Cardiac septum (tissue), 1 donor: ENCODE measurements at regions not wholly inside any gene's neighbourhood (a gene's known extent, or its start where the extent isn't known, plus 50 kb on each side); places are given as distances from the start of the nearest gene placed in this dataset.
"Not testable (repeated sequence)": the region's sequence is repeated elsewhere in the genome, so short reads cannot be mapped to it uniquely, and the experiment has no call there.

Experiments used
- DNase-seq: peaks from one replicate; pipeline ENCODE4 v3.0.0-alpha.2; 2020; ENCODE audit warnings: low spot score
- intact Hi-C: fragments of 100-400 bp; cut with DNase I; formaldehyde crosslinking; loops from one replicate; pipeline ENCODE4 v1.14.0; 2022
- donor health status: DM: no; HTN: no; CAD: no.

DNA sequence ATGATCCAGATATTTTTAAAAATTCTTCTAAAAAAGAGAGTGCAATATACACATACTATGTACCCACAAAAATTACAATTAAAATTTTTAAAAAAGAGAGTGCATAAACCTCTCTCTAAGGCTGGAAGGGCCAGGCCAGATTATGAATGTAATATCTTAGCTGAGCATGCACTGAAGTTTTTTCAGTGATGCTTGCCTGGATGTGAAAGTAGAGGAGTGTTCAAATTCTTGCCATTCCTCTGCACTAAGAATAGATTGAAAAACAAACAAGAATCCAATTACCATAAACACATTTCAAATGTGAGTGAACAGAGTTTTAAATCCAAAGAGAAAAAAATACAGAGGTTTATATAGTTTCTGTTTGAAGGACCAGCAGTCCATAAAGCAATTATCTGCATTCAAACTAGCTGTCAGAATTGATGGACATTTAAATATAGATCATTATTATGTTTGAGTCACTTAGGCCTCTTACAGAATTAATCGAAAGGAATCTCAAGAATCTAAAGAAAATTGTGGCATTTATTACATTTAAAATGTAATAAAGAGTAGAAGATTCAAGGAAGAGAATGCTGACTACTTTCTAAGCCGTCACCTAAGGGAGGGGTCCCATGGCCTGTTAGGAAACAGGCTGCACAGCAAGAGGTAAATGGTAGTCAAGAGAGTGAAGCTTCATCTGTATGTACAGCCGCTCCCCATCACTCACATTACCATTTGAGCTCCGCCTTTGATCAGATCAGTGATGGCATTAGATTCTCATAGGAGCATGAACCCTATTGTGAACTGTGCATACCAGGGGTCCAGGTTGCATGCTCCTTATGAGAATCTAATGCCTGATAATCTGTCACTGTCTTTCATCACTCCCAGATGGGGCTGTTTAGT is 159.3 kb upstream of the MDFIC2 start:
- intact Hi-C loops, result no loop called here
- no peak for DNase-seq

DNA sequence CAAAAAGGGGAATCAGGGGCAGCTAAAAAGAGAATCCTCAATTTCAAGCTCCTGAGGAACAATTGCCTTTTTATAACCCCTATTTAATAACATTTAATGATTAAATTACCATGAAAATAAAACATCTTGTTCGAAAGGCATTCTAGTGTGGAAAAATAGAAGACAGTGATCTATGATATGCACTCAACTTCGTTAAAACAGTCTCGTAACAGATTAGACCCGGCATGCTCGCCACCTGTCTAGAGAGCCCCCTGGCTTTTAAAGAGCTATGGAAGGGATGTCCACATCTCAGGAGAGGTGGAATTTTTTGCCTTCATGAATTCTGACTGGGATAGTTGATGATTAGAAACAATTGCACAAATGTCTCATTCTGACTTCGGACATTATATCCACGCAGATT is 153.7 kb upstream of the MDFIC2 start:
- no peak for DNase-seq
- intact Hi-C loops, result no loop called here

DNA sequence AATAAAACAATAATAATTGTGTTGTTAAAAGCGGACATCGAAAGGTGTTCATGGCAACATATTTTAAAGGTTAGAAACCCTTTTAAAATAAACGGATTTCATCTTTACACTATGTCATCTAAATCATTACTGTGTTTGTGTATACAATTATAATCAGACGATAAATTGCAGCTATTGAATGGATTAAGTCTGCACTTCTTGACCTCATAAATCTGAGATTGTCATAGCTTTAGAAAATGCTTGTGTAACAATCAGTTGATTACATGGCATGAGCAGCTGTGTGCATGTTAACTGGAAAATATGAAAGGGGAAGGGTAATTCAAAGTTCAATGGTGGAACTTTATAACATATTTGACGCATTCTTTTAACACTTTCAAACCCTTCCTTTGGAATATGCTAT is 152.4 kb upstream of the MDFIC2 start:
- intact Hi-C loops, result no loop called here
- DNase-seq, result no peak

DNA sequence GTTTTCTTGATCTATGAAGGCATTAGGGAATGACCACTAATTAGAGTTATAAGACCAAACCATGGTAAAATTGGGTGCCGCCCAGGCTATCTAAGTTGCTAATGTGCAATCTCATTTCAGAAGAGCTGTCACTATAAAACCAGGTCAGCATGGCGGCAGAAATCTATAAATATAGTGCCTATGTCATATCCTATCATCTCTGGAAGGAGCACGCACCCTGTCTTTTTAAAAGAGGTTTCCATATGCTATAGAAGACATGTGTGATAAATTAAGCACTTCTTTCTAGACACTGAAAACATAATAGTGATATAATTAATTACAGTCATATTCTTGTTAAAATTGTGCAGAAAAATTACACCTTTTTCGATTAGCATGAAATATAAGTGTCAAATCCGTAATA is 152.0 kb upstream of the MDFIC2 start:
- intact Hi-C loops, result no loop called here
- DNase-seq, result no peak

DNA sequence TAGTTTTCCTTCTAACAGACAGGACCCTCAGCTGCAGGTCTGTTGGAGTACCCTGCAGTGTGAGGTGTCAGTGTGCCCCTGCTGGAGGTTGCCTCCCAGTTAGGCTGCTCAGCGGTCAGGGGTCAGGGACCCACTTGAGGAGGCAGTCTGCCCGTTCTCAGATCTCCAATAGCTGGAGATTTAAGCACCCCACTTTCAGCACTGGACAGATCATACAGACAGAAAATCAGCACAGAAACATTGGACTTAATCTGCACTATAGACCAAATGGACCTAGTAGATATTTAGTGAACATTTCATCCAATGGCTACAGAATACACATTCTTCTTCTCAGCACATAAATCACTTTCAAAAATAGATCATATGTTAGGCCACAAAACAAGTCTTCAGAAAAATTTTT is 137.8 kb upstream of the MDFIC2 start:
- intact Hi-C loops, DNase-seq: not testable (repeated sequence)

DNA sequence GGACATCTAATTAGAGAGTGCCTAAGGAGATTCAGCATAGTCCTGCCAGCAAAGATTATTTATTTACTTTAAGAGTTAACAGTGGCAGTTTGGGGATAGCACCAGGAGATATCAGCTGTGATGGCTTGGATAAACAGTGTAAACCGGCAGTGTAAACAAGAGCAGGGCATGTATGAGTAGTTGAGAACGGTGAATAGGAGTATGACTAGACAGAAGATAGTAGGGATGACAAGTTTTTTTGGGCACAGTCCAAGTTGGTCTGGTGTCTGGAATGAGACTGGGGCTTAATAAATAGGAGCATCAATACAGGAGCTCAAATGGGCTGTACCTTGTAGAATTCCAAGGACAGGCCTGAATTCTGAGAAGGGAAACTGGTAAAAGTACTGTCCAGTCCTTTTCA is 123.0 kb upstream of the MDFIC2 start:
- intact Hi-C loops, DNase-seq: not testable (repeated sequence)

DNA sequence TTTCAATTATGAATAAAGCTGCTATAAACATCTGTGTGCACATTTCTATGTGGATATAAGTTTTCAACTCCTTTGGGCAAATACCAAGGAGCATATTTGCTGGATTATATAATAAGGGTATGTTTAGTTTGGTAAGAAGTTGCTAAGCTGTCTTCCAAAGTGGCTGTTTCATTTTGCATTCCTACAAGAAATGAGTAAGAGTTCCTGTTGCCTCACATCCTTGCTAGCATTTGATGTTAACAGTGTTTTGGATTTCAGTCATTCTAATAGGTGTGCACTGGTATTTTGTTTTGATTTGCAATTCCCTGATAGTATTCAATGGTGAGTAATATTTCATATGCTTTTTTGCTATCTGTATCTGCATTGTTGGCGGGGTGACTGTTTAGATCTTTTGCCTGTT is 120.7 kb upstream of the MDFIC2 start:
- DNase-seq, result no peak
- intact Hi-C loops, result no loop called here

DNA sequence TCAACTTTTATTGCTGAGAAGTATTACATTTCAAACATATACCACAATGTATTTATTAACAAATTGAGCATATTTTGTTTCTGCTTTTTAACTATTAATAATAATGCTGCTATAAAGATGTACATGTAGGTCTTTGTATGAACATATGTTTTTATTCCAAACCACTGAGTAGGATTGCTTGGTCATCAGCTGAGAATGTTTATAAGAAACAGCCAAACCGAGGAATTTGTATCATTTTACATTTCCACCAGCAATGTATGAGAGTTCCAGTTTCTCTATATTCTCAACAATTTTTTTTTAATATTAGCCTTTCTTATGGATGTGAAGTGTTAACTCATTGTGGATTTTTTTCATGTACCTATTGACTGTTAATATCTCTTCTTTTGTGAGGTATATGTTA is 119.5 kb upstream of the MDFIC2 start:
- intact Hi-C loops, result no loop called here
- DNase-seq, result no peak

DNA sequence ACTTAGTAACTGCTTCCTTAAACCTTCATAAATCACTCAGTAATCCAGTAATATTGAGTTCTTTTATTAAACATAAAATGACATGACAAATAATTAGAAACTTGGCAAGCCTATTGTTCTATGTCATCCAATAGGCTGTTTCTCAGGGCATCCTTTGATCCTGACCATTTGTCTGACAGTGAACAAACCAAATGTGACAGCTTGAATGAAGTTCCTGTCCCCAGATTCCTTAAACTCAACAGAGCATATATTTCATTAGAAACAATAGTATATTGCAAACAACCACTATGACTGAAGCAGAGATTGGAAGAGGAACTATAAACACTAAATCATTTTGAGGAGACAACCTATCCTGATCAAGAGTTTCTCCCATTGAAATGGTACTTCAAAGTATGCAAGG is 113.6 kb upstream of the MDFIC2 start:
- DNase-seq, result no peak
- intact Hi-C loops, result no loop called here

DNA sequence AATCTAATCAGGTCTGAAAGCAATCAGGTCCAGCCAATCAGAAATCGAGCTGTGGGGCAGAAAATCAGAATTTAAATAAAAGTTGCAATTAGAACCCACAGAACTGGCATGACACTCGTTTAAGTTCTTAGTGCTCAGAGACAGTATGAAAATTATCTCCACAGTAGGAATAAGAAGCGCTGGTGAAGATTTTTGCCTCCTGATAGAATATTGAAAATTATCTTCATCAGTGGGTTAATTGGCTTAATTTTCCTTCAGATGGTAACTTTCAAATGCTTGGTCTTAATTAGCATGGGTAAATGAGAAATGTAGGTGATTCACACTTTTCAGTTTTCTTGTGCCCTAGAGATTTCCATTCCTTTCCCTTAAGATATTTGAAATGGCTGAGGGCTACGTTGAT is 109.1 kb upstream of the MDFIC2 start:
- intact Hi-C loops, result no loop called here
- DNase-seq, result no peak

DNA sequence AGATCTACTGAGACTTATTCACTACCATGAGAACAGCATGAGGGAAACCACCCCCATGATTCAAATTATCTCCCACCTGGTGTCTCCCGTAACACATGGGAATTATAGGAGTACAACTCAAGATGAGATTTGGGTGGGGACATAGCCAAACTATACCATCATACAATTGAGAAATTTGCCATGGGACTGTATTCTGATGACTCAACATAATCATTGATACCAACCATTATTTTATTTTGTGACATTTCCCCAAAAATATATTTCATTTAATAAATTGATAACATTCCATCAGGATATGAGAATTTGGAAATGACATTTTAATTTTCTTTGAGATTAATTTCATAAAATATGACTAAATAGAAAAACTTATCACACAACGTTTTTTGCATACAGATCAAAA is 96.6 kb upstream of the MDFIC2 start:
- no peak for DNase-seq
- intact Hi-C loops, result no loop called here

DNA sequence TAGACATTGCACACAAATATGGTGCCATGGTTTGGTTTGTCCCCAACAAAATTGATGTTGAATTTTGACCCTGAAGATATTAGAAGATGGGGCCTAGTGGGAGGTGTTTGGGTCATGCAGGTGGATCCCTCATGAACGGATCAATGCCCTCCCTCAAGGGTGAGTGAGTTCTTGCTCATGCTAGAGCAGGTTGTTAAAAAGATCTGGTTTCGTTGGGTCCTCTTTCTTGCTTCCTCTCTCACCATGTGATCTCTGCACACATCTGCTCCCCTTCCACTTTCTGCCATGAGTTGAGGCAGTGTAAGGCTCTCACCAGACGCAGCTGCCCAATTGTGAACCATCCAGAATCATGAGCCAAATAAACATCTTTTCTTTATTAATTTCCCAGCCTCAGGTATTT is 87.8 kb upstream of the MDFIC2 start:
- DNase-seq, result no peak

DNA sequence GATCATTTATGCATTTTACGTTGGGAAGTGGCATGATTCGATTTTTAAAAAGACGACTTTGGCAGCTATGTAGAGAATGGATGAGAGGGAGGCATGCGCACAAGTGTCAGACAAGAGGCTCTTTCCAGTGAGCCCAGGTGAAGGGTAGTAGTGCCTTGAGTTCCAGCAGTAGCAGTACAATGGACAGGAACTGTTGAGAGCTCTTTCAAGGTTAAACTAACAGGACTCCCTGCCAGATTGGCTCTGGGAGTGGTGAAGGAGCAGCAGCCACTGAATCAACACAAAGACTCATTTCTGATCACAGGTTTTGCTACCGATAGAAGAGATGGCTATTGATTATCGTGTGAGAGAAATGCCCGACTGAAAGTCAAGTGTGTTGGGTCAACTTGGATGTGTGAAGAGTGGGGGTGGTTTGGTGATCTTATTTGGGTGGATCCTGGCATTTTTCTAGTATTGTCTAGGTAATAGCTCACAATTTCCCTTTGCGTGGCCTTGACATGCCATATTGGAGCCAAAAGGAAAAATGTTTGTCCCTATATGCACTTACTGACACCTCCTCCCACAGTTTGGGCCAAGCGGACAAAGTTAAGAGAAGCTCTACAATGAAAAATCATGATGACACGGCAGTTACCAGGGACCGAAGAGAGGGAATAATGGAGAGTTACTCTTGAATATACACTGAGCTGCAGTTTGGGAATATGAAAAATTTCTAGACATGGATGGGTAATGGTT is 81.6 kb upstream of the MDFIC2 start:
- intact Hi-C loops, result no loop called here
- no peak for DNase-seq

More for the DNA sequence above, 87.8 kb upstream of the MDFIC2 start:
- intact Hi-C loops, result no loop called here

DNA sequence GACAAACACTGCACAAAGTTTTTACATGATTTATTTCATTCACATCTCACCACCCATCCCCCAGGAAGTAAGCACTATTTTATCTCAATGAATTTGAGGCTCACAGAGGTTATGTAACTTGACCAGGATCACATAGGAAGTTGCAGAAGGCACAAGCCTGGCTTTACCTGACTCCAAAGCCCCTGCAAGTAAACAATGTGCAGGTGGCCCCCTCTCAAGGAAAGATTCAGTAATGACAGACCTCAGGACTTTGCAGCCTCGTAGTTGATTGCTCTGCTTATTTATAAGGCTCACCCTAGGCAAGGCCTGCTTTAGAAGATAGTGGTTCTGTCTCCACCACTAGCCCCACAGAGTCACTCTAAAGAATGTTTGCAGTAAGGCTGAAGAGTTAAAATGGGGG is 79.8 kb upstream of the MDFIC2 start:
- no peak for DNase-seq
- intact Hi-C loops, result no loop called here

DNA sequence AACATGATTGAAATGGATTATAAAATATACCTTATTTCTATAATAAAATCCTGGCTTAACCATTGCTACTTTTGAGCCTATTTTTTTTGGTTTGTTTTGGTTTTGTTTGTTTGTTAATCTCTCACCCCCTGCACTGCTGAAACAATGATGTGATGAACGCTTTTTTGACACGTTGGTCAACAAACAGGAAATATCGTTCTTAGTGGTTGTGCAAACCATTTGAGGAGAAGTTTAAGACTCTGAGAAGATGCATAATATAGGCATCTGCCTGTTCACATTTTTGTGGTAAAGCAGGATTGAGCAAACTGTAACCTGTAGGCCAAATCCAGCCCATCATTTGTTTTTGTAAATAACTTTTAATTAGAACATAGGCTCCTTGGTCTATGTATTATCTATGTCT is 75.5 kb upstream of the MDFIC2 start:
- intact Hi-C loops, result no loop called here
- no peak for DNase-seq

DNA sequence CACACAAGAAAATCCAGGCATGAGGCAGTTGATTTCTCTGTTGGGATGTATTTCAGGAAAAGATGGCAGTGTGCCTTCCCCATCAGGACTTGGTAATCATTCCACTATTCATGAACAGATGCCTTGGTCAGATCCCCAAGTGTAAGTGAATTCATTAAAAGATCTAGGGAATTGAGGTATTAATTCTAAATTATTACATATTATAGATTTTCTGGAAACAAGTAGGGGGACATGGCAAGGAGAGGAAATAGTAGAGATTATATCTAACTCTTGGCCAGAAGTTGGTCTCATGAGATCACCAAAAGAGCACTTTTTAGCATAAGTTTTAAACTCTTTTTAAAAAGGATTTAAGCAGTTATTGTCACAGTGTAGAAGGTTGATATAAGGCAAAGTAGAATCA is 74.4 kb upstream of the MDFIC2 start:
- DNase-seq, result no peak
- intact Hi-C loops, result no loop called here

DNA sequence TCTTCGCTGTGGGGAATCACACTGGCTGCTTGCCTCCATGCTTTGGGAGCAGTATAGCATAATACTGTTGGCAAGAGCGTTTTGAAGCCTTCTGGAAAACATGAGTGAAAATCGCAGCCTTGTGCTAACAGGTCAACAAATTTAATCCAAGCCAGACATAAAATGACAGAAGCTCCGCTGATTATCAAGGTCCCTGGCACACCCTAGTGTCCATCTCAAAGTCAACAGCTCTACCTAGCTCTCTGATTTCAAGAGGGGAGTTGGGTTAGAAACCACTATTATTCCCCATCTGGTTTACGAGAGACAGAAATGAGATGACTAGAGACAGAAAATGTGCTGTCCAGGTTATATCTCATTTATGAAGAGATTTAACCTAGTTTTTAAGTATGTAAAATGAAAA is 73.6 kb upstream of the MDFIC2 start:
- DNase-seq, result no peak
- intact Hi-C loops, result no loop called here

DNA sequence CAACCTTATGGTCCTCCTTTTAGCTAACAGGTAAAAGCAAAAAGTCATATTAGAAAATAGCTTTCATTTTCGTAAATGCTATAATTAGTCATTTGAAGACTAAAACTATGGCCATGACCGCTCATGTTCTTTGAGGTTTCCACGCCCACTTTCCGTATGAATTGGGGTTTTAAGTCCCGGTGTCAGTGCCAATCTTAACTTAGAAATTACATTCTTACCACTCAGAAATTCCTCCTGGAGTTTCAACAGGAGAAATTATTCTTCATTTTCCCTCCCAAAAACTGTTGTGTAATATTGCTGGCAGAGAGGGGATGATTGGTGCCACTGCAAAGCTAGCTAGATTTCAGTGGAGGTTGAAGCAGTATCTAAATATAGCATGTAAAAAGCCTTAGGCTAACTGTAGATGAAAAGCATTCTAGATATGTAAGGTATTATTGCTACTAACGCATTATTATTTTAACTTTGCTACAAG is 71.0 kb upstream of the MDFIC2 start:
- no peak for DNase-seq
- intact Hi-C loops, result no loop called here

DNA sequence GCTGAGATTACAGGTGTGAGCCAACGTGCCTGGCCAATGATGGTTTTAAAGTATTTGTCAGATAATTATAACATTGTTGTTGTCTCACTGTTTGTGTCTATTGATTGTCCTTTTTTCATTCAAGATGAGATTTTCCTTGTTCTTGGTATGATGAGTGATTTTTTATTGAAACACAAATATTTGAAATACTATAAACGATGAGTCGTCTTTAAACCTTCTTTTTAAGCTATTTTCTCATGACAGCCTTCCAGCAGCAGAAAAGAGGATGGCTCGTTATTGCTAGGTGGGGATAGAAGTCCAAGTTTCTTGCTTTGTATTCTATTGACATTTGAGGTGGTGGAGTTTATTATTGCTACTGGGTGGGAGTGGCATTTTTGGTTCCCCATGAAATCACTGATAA is 61.7 kb upstream of the MDFIC2 start:
- intact Hi-C loops, result no loop called here
- DNase-seq, result no peak
